GM21717 (cell line): ENCODE measurements at regions not wholly inside any gene's neighbourhood (a gene's known extent, or its start where the extent isn't known, plus 50 kb on each side); places are given as distances from the start of the nearest gene placed in this dataset.
"Not testable (repeated sequence)": the region's sequence is repeated elsewhere in the genome, so short reads cannot be mapped to it uniquely, and the experiment has no call there.

Source experiments
- ATAC-seq: cut with Tn5 transposase; IDR thresholded peaks from one replicate; pipeline ENCODE4 v1.9.1; 2021; ENCODE audit warnings: mild to moderate bottlenecking, moderate library complexity; ENCODE audit not compliant: unreplicated experiment

DNA sequence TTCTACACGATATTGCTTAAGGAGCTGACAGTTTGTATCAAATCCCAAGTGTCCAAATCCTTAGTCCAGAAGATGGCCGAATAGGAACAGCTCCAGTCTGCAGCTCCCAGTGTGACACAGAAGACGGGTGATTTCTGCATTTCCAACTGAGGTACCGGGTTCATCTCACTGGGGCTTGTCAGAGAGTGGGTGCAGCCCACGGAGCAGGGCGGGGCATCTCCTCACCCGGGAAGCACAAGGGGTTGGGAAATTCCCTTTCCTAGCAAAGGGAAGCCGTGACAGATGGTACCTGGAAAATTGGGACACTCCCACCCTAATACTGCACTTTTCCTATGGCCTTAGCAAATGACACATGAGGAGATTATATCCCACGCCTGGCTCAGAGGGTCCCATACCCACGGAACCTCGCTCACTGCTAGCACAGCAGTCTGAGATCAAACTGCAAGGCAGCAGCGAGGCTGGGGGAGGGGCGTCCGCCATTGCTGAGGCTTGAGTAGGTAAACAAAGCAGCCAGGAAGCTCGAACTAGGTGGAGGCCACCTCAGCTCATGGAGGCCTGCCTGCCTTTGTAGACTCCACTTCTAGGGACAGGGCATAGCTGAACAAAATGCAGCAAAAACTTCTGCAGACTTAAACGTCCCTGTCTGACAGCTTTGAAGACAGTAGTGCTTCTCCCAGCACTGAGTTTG is 162.3 kb upstream of the MAP2 start:
- not testable (repeated sequence) for ATAC-seq

DNA sequence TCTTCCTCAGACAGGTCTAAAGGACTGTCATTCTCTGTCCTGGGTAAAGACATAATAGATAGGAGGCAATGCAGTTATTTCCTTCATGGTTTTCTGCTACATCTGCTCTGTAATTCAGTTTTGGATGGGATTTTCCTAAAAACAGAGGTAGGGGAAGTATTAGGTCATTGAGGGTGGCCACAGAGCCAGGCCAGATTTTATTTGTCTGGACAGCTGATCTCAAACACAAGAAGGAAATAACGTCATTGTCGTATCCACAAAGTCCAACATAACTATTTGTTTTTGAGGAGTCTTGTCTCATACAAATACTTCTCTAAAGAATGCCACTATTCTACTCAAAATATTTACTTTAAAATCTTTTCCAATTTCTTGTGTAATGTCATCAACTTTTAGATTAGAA is 154.8 kb upstream of the MAP2 start:
- ATAC-seq = no peak

DNA sequence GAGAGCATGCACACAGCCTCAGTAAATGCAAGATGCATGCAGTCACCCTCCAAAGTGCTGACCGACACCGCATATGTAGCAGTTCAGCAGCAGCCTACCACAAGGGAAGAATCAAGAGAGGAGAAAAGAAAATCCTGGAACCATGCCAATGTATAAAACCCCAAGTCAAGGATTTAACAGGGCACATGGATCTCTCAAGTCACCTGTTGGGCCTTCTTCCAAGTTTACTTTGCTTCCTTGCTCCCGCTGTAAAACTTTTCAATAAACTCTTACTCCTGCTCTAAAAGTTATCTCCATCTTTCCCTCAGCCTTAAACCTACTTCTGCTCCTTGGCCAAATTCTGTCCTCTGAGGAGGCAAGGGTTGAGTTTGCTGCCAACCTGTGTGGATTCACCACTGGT is 147.8 kb upstream of the MAP2 start:
- ATAC-seq = no peak

DNA sequence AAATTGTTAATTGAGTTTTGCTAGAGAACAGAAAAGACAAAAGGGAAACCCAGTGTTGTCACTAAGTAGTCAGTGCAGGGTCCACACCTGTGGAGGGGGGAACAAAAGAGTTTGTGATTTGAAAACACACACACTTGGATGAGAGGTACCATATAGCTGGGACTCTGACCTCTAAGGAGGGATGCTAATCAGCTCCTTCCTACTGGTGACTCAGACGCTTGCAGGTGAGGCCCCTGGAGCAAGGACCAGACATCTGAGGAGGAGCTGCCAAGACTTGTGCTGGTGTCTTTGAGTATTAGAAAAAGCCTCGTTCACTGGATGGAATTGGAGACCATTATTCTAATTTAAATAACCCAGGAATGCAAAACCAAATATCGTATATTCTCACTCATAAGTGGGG is 146.4 kb upstream of the MAP2 start:
- ATAC-seq = no peak

DNA sequence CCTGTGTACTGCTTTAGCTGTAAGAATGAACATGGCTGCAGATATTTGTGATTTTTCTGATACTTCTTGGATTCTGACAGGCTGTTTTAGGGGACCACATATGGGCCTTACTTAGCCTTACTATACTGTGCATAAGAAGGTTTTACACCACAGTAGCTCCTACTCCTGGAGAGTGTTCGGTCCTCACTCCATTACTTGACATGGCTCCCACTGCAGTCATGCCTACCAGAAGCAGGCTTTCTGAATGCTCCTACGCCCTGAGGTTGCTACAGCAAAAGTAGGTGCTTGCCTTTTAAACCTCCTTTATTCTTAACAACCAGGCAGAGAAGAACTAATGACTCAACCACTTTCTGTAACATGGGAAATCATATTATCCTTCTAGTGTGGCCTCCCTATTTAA is 125.2 kb upstream of the MAP2 start:
- ATAC-seq = no peak

DNA sequence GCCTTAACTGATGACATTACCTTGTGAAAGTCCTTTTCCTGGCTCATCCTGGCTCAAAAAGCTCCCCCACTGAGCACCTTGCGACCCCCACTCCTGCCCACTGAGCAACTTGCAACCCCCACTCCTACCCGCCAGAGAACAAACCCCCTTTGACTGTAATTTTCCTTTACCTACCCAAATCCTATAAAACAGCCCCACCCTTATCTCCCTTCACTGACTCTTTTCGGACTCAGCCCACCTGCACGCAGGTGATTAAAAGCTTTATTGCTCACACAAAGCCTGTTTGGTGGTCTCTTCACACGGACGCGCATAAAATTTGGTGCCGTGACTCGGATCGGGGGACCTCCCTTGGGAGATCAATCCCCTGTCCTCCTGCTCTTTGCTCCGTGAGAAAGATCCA is 124.4 kb upstream of the MAP2 start:
- not testable (repeated sequence) for ATAC-seq

DNA sequence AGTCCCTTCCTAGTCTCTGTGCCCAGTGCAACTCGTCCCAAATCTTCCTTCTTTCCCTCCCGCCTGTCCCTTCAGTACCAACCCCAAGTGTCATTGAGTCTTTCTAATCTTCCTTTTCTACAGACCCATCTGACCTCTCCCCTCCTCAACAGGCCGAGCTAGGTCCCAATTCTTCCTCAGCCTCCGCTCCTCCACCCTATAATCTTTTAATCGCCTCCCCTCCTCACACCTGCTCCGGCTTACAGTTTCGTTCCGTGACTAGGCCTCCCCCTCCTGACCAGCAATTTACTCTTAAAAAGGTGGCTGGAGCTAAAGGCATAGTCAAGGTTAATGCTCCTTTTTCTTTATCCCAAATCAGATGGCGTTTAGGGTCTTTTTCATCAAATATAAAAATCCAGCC is 123.1 kb upstream of the MAP2 start:
- not testable (repeated sequence) for ATAC-seq

DNA sequence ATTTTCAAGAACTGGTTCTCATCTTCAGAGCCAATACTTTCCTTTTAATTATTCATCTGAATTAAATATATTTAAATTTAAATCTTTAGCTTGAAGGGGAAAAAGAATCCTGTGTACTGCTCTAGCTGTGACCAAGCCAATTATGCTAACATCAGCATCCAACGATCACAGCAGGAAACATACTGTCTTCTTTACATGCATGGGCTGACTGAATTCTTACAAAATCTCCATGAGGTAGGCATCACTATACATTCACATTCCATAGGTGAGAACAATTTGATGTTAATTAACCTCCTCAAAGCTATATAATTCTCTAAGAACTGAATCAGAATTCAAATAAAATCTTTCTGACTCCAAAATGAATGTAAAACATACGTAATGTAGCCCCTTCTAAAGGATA is 118.8 kb upstream of the MAP2 start:
- no peak for ATAC-seq

DNA sequence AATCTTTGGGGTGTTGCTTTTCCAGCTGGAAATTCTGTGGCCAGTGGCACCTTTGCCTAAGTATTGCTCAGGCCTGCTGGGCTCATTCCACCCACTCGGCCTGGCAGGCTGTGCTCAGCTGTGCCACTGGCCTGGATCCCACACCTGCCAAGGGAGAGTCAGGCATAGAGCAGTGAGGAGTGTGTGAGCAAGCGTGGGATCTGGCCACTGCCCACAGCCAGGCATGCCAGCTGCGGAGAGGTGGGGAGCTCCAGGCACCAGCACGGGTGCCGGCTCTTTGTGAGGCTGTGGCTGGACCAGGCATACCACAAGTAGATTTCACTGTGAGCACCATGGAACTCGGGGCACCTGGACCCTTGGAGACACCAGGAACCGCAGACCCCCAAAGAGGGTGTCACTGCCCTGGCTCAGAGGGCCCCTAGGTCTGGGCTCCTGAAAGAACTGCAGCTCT is 118.1 kb upstream of the MAP2 start:
- ATAC-seq = no peak

DNA sequence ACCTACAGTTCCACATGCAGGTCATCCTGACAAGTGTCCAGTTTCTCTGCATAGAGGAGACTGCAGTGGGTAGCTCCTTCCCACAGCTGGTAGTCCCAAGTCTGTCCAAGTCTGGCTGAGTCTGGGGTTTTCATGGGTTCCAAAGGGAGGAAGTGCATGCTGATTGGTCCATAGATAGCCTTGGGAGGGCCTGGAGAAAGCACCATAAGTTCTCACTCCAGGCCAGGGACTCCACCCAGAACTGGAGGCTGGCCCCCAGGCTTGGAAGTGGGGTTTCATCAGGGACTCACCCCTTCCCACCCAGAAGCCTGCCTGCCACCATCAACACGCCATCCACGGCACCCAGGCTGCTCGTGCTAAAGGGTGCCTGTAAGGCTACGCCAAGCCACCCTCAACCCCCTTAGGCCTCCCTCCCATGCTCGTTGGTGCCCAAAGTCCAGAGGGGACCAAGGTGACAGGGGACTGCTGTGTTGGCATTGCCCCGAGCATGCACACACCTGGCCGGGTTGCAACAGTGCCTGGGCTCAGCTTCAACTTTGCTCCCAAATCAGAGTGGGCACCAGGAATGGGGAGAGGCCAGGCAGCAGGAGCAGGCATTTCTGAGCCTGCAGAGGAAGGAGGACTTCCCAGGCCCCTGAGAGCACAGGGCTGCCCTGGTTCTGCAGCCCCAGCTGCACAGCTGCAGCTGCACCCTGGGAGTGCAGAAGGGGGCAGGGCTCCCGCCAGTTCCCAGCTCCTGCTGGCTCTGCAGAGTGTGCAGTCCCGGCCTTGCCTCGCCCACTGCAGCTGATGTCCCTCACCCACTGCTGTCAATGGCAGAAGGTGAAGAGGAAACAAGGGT is 116.5 kb upstream of the MAP2 start:
- no peak for ATAC-seq

DNA sequence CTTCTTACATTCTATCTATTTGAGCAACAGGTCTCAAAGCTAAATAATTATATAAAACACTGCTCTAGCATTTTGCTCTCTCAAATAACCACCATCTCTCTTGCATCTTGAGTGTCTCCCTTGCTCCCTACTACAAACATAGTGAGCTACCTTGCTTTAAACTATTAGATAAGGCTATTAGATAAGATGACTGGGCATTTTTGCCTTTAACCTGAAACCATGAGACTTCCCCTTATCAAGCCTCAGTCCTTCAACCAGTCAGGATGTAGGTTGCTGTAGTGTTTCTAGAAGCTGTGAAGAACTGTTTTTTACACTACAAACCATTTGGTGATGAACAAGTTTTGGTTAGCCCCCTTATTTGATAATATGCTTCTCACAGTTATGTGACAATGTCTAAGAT is 115.4 kb upstream of the MAP2 start:
- ATAC-seq = no peak

DNA sequence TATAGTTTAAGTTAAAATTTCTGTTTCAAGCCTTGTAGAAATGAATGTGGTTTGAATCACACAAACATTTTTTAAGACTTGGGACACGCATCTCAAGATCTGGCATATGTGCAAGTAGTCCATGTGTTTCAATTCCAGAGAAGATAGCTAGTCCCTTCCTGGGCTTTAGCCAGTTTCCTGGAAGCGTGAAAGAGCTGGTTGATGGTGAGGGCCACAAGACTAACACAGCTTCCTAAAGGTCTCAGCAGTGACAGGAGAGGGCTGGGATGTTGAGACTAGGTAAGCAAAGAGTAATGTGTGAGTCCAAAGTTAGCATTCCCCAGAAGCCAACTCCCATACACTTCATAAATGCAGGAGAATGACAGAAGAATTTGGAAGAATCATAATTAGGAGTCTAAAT is 111.9 kb upstream of the MAP2 start:
- ATAC-seq = no peak

DNA sequence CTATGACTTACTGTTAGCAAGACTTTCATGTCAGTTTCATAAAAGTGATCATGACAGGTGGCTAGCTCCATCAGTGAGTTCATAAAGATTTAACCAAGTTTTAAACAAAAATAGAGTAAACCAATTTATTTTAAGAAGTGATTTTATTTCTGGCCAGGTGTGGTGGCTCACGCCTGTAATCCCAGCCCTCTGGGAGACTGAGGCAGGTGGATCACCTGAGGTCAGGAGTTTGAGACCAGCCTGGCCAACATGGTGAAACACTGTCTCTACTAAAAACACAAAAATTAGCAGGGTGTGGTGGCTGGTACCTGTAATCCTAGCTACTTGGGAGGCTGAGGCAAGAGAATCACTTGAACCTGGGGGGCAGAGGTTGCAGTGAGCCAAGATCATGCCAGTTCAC is 111.4 kb upstream of the MAP2 start:
- not testable (repeated sequence) for ATAC-seq

DNA sequence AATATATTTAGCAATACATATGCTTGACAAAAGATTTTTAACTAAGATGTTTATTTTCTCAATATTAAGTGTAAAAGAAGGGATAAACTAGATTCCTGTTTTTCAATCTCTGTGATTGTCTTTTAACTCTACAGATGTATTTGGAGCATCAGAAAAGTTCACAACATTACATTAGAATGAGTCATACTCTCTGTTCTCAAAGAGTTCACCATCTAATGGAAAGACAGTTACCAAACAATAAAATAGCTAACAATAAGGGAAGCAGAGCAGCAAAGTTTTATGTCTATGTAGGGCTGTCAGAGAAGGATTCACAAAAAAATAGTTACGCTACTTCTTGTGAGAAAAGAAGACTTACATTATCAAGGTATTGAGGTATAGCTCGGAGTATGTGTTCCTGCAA is 109.2 kb upstream of the MAP2 start:
- ATAC-seq = no peak

DNA sequence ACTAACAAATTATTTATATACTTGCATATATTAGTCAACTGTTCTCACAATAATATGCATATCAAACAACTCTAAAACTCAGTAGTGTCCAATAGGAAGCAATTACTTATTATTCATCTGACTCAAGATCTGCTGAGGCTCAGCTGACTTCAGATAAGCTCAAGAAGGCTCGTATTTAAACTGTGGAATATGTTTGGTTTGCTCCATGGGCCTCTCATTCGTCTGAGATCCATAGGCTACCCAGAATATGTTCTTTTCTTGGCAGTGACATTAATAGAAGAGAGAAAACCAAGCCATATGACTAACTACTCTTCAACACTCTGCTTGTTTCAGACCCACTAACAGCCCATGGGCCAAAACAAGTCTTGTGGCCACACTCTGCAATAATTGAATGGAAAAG is 107.7 kb upstream of the MAP2 start:
- ATAC-seq = no peak

DNA sequence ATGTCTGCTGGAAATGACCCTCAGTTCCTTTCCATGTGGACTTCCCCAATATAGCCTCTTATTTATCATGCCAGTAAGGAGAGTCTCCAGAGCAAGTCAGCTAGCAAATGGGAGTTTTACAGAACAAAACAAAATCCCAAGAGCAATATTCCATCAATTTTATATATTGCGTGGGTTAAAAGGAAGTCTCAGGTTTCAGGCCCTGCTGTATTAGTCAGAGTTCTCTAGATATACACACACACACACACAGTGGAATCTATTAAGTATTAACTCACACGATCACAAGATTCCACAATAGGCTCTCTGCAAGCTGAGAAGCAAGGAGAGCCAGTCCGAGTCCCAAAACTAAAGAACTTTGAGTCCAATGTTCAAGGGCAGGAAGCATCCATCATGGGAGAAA is 102.8 kb upstream of the MAP2 start:
- no peak for ATAC-seq

DNA sequence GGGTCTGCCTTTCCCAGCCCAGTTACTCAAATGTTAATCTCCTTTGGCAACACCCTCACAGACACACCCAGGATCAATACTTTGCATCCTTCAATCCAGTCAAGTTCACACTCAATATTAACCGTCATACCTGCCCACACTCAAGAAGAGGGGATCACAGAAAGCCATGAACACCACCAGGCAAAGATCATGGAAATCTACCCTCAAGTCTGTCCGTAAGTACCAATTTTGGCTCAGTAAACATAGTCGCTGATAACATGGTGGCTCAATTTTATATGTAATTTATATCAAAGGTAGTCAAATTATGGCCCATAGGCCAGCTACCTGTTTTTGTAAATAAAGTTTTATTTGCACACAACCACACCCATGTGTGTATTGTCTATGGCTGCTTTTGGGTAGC is 102.3 kb upstream of the MAP2 start:
- ATAC-seq = no peak

DNA sequence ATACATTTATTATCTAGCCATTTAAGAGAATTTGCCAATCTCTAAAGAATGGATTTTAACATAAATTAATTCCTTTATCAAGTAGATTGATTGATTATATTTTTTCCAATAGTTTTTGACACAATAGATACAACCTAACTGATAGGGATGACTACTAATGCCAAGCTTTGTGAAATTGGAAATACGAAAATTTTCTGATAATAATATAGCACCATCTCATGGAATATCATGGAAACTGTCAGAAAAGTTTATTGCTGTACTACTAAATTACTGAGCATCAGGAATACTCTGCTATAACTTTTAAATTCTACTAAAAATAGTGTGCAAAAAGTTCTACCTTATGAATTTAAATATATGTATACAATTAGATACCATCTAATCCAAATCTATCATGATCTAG is 101.8 kb upstream of the MAP2 start:
- no peak for ATAC-seq

DNA sequence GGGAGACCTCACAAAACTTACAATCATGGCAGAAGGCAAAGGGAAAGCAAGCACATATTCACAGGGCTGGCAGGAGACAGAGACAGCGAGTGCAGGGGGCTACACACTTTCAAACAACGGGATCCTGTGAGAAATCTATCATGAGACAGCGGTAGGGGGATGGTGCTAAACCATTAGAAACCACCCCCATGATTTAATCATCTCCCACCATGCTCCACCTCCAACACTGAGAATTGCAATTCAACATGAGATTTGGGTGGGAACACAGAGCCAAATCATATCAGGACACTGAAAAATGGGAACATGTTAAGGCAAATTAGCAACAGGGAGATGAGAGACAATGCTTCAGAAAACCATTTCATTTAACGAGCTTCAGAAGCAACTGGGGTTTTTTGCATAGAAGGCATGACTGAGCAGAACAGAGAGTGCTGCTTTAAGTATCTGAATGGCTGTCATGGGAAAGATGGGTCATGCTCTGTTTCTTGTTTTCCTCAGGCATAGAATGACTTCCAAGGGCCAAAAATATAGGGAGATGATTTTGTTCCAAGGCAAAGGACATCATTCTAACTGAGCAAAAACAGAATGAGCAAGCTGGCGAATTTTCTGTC is 100.8 kb upstream of the MAP2 start:
- ATAC-seq = no peak

DNA sequence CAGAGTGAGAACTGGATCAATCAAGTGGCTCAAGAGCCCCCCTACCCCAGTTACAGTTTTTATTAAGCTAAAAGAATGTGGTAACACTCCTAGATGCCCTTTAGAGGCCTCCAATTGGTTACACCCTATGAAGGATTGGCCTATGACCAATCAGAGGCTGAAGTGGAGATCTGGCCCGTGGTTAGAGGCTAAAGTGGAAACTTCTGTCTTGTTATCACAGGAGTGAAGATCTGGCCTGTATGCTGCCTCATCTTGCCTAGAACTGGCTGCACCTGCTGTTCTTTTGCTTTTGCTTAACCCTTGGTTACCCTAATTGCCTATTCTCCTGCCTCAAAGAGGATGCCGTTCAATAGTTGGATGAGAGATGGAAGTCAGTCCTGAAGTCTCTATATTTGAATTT is 100.1 kb upstream of the MAP2 start:
- no peak for ATAC-seq

DNA sequence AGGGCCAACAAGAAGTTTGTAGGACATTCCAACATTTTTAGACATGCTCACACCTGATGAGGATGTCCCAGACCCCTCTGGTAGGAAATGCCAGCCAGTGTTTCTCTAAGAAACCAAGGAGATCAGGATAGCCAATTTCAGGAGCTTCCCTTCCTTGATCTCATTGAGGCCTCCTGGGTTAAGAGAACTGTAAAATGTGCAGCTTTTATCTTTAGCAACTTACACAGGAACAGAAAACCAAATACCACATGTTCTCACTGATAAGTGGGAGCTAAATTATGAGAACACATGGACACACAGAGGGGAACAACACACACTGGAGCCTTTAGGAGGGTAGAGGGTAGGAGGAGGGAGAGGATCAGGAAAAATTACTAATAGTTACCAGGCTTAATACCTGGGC is 99.6 kb upstream of the MAP2 start:
- no peak for ATAC-seq

DNA sequence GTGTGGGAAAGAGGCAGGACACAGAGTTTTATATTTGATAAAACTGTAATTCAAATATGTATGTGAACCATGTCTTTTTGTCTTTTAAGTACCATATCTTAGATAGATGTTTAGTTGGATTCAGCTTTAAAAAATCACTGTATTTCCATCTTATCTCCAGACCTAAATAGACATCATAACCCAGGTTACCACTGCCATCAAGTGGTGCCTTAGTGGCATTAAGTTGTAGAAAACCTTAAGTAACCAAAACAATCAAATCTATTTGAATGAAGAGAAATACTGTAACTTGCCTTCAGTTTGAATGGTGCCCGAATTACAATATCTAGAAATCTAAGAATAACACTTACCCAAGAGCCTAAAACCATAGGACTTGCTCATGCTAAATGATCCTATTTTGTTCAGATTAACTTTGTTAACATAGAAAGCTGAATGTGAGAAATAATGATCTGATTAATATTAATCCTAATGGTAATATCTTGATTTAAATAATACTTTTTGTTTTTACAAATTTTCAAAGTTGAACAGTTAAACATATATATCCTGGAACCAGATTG is 92.5 kb upstream of the MAP2 start:
- no peak for ATAC-seq
